ENCODE measurements at regions not wholly inside any gene's neighbourhood (a gene's known extent, or its start where the extent isn't known, plus 50 kb on each side); places are given as distances from the start of the nearest gene placed in this dataset.

GRCh38 chr4:4675051-4675581, 133.3 kb upstream of the STX18 start:
- Histone ChIP-seq H3K27me3 (ENCODE audit: control insufficient read depth, insufficient read depth, low read length) (no peaks in the 10 kb centered on the region), H3K27ac (ENCODE audit: low read length) (no peak overlapping the region), H3K36me3 (ENCODE audit: control insufficient read depth, insufficient read depth, low read length) (no peaks in the 10 kb centered on the region), H3K4me1 (ENCODE audit: control insufficient read depth, insufficient read depth, low read length) (no peaks in the 10 kb centered on the region), H3K9me3 (ENCODE audit: control insufficient read depth, insufficient read depth, low read length) (no peaks in the 10 kb centered on the region), H3K4me3 (ENCODE audit: low read length) (no peak overlapping the region)
- Mint-ChIP-seq H3K27ac (no peak overlapping the region), H3K27me3 (ENCODE audit: low read depth in 2 of 2) (no peaks in the 10 kb centered on the region), H3K4me3 (no peak overlapping the region), H3K36me3 (no peaks in the 10 kb centered on the region), H3K4me1 (no peaks in the 10 kb centered on the region), H3K9me3 (no peaks in the 10 kb centered on the region)
- ATAC-seq (no peak), DNase-seq (no peak)
- no peak for TF ChIP-seq CTCF (IDR thresholded peaks at IDR 0.05)
- 95% methylated on average over 3 of the region's 3 CpGs for WGBS (ENCODE audit: insufficient coverage)
- intact Hi-C loops (cut with micrococcal nuclease): no loop called here

- Histone ChIP-seq H3K27ac (ENCODE audit: low read length) (no peak overlapping the region), H3K4me3 (ENCODE audit: low read length) (no peak overlapping the region), H3K36me3 (ENCODE audit: control insufficient read depth, insufficient read depth, low read length) (no peaks in the 10 kb centered on the region), H3K4me1 (ENCODE audit: control insufficient read depth, insufficient read depth, low read length) (peaks cover 4% of the 10 kb centered on the region), H3K27me3 (ENCODE audit: control insufficient read depth, insufficient read depth, low read length) (no peaks in the 10 kb centered on the region), H3K9me3 (ENCODE audit: control insufficient read depth, insufficient read depth, low read length) (no peaks in the 10 kb centered on the region)
- no peak for TF ChIP-seq CTCF (IDR thresholded peaks at IDR 0.05)
- no peaks in the 10 kb centered on the region for H3K27me3 Mint-ChIP-seq (ENCODE audit: low read depth in 2 of 2)
- no peaks in the 10 kb centered on the region for H3K36me3 Mint-ChIP-seq
- H3K4me1 Mint-ChIP-seq: peaks cover 0 to 5% of the 10 kb centered on the region in 2 donors
- DNase-seq (no peak), ATAC-seq (peak in 1 of 3 donors; percentile 35)
- intact Hi-C loops (cut with micrococcal nuclease): no loop called here
- WGBS (ENCODE audit: insufficient coverage): 85% methylated on average over 19 of the region's 19 CpGs
- no peak overlapping the region for H3K4me3 Mint-ChIP-seq
- H3K9me3 Mint-ChIP-seq: no peaks in the 10 kb centered on the region
- H3K27ac Mint-ChIP-seq: no peak overlapping the region
These were observed 131.2 kb upstream of the STX18 start for GRCh38 chr4:4673070-4673469.

GRCh38 chr4:4672402-4672801, 130.6 kb upstream of the STX18 start:
- no peak overlapping the region for H3K27ac Mint-ChIP-seq
- DNase-seq: no peak
- Histone ChIP-seq H3K27me3 (ENCODE audit: control insufficient read depth, insufficient read depth, low read length) (no peaks in the 10 kb centered on the region), H3K4me1 (ENCODE audit: control insufficient read depth, insufficient read depth, low read length) (peaks cover 4% of the 10 kb centered on the region), H3K4me3 (ENCODE audit: low read length) (no peak overlapping the region), H3K36me3 (ENCODE audit: control insufficient read depth, insufficient read depth, low read length) (no peaks in the 10 kb centered on the region), H3K9me3 (ENCODE audit: control insufficient read depth, insufficient read depth, low read length) (no peaks in the 10 kb centered on the region), H3K27ac (ENCODE audit: low read length) (no peak overlapping the region)
- H3K4me3 Mint-ChIP-seq: no peak overlapping the region
- no peaks in the 10 kb centered on the region for H3K27me3 Mint-ChIP-seq (ENCODE audit: low read depth in 2 of 2)
- no peak for ATAC-seq
- no peak for TF ChIP-seq CTCF (IDR thresholded peaks at IDR 0.05)
- intact Hi-C loops (cut with micrococcal nuclease): no loop called here
- no peaks in the 10 kb centered on the region for H3K9me3 Mint-ChIP-seq
- 95% methylated on average over 6 of the region's 8 CpGs for WGBS (ENCODE audit: insufficient coverage)
- H3K4me1 Mint-ChIP-seq: peaks cover 0 to 5% of the 10 kb centered on the region in 2 donors
- H3K36me3 Mint-ChIP-seq: no peaks in the 10 kb centered on the region

- no peaks in the 10 kb centered on the region for H3K36me3 ChIP-seq (ENCODE audit: control insufficient read depth, insufficient read depth, low read length)
- Mint-ChIP-seq H3K9me3 (no peaks in the 10 kb centered on the region), H3K4me1 (peaks cover 0 to 5% of the 10 kb centered on the region in 2 donors), H3K4me3 (no peak overlapping the region), H3K36me3 (no peaks in the 10 kb centered on the region), H3K27me3 (ENCODE audit: low read depth in 2 of 2) (no peaks in the 10 kb centered on the region), H3K27ac (no peak overlapping the region)
- WGBS (ENCODE audit: insufficient coverage): 72% methylated on average over 5 of the region's 5 CpGs
- no peak for DNase-seq
- TF ChIP-seq CTCF (IDR thresholded peaks at IDR 0.05): no peak
- H3K27ac ChIP-seq (ENCODE audit: low read length): no peak overlapping the region
- no peak for ATAC-seq
- no peaks in the 10 kb centered on the region for H3K9me3 ChIP-seq (ENCODE audit: control insufficient read depth, insufficient read depth, low read length)
- no peaks in the 10 kb centered on the region for H3K27me3 ChIP-seq (ENCODE audit: control insufficient read depth, insufficient read depth, low read length)
- H3K4me3 ChIP-seq (ENCODE audit: low read length): no peak overlapping the region
- intact Hi-C loops (cut with micrococcal nuclease): no loop called here
- H3K4me1 ChIP-seq (ENCODE audit: control insufficient read depth, insufficient read depth, low read length): peaks cover 4% of the 10 kb centered on the region
These were observed 130.0 kb upstream of the STX18 start for GRCh38 chr4:4671774-4672349.
